ENCODE measurements at regions not wholly inside any gene's neighbourhood (a gene's known extent, or its start where the extent isn't known, plus 50 kb on each side); places are given as distances from the start of the nearest gene placed in this dataset.

DNA sequence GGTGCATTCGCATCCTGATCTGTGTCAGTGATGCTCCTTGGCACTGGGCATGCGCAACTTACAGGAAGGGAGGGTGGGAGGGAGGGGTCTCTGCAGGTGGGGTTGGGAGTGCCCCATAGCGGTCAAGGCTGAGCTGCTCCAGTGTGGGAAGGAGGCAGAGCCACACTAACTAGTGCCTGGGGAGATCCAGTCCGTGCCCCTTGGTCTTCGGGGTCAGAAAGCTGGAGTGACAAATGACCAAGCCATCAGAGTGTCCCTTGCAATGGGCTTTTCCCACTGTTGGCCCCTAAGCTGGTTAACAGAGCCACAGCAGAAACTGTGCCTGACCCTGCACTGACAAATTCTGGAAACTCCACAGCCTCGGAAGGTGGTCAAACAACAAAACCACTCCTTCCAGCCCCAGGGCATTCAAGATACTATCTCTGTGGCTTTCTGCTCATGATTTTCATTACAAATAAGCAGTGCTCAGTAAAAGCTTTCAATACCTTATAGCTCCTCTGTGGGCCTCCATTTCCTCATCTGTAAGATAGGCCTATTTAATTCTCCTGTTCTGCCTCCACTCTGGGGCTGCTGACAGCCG is 138.1 kb upstream of the UNC5B start:
- TF ChIP-seq EZH2phosphoT487 (IDR thresholded peaks at IDR 0.05; ENCODE audit: borderline replicate concordance) = no peak
- no peak for TF ChIP-seq CTCF (conservative IDR thresholded peaks at IDR 0.05; ENCODE audit: low read length)

All from Loucy (cell line).